Nephron progenitor cell (in vitro differentiated cells): ENCODE measurements at regions not wholly inside any gene's neighbourhood (a gene's known extent, or its start where the extent isn't known, plus 50 kb on each side); places are given as distances from the start of the nearest gene placed in this dataset.
"Not testable (repeated sequence)": the region's sequence is repeated elsewhere in the genome, so short reads cannot be mapped to it uniquely, and the experiment has no call there.

ENCODE experiments used
- DNase-seq: peaks from one replicate; pipeline ENCODE4 v3.0.0; 2021
- H3K27ac Mint-ChIP-seq: 2 replicates; pipeline ENCODE4 v1.8.0; 2021; ENCODE audit warnings: mild to moderate bottlenecking, moderate library complexity, mixed read lengths
- H3K27me3 Mint-ChIP-seq: 2 replicates; pipeline ENCODE4 v1.8.0; 2021; ENCODE audit warnings: mild to moderate bottlenecking, low read depth, mixed read lengths; ENCODE audit not compliant: poor library complexity
- H3K36me3 Mint-ChIP-seq: 2 replicates; pipeline ENCODE4 v1.8.0; 2021; ENCODE audit warnings: low read depth, mixed read lengths
- H3K4me1 Mint-ChIP-seq: 2 replicates; pipeline ENCODE4 v1.8.0; 2021; ENCODE audit warnings: mixed read lengths
- H3K4me3 Mint-ChIP-seq: 2 replicates; pipeline ENCODE4 v1.8.0; 2021; ENCODE audit warnings: mild to moderate bottlenecking, moderate library complexity, mixed read lengths
- H3K9me3 Mint-ChIP-seq: 2 replicates; pipeline ENCODE4 v1.8.0; 2021; ENCODE audit warnings: mild to moderate bottlenecking, moderate library complexity, mixed read lengths
- CTCF ChIP-seq: fragments of 200-600 bp; sonication (generic); IDR thresholded peaks from 2 replicates; pipeline ENCODE4 v1.5.0; 2021; ENCODE audit warnings: antibody characterized with exemption

GRCh38 chr4:169902658-169903345 lies 123.4 kb downstream of the MFAP3L start:
- no peak for TF ChIP-seq CTCF
- no peak for DNase-seq
- Mint-ChIP-seq H3K4me1 (no peaks in the 10 kb centered on the region), H3K27me3 (peaks cover 4% of the 10 kb centered on the region), H3K27ac (no peak overlapping the region), H3K4me3 (no peak overlapping the region), H3K36me3 (no peaks in the 10 kb centered on the region), H3K9me3 (peaks cover 3% of the 10 kb centered on the region)

GRCh38 chr4:169900241-169900845 lies 125.9 kb downstream of the MFAP3L start:
- no peaks in the 10 kb centered on the region for H3K36me3 Mint-ChIP-seq
- H3K4me1 Mint-ChIP-seq = no peaks in the 10 kb centered on the region
- no peak for TF ChIP-seq CTCF
- peaks cover 4% of the 10 kb centered on the region for H3K27me3 Mint-ChIP-seq
- H3K9me3 Mint-ChIP-seq = peaks cover 3% of the 10 kb centered on the region
- H3K27ac Mint-ChIP-seq = no peak overlapping the region
- no peak overlapping the region for H3K4me3 Mint-ChIP-seq
- DNase-seq = no peak

DNA sequence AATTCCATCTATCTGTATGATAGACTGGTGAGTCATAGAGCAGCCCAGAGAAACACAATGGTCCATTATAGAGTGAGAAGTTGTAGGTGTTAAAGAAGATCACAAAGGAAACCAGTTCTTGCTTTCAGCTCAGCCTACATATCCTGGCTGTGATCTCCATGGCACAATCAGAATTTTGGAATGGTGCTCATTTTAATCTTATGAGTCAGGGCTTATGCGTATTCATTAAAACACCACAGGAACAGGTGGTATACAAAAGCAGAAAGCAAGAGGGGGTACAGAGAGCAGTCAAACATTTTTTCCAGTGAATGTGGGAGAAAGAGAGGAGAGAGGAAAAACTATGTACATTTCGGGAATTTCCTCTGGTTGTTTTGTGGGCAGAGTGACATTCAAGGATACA lies 126.9 kb downstream of the MFAP3L start:
- Mint-ChIP-seq H3K4me1 (no peaks in the 10 kb centered on the region), H3K9me3 (peaks cover 3% of the 10 kb centered on the region), H3K27ac (no peak overlapping the region), H3K4me3 (no peak overlapping the region), H3K36me3 (no peaks in the 10 kb centered on the region), H3K27me3 (peaks cover 4% of the 10 kb centered on the region)
- no peak for TF ChIP-seq CTCF
- no peak for DNase-seq

DNA sequence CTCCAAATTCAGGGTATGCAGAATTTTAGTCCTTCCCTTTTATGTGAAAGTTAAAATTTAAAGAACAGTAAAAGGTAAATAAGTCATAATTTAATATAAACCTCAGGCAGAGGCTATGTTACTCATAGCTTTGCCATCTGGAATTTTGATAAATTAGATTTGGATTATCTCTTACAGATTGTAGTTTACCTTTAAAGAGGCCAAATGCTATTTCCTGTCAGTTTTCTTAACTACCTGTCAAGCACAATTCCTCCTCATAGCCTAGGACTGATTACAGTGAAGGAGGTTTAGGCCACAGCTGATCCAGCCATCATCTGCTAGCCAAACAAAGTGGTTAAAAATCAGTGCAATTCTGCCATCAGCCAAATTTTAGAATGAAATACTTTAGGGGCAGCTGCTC lies 128.1 kb downstream of the MFAP3L start:
- Mint-ChIP-seq H3K27me3 (peaks cover 4% of the 10 kb centered on the region), H3K27ac (no peak overlapping the region), H3K4me1 (no peaks in the 10 kb centered on the region), H3K9me3 (peaks cover 3% of the 10 kb centered on the region), H3K36me3 (no peaks in the 10 kb centered on the region), H3K4me3 (no peak overlapping the region)
- no peak for TF ChIP-seq CTCF
- DNase-seq = no peak

- DNase-seq, H3K36me3 Mint-ChIP-seq, H3K27ac Mint-ChIP-seq, H3K4me1 Mint-ChIP-seq, H3K4me3 Mint-ChIP-seq, H3K27me3 Mint-ChIP-seq, H3K9me3 Mint-ChIP-seq: not testable (repeated sequence)
Measured at GRCh38 chr4:169894767-169895166, 131.4 kb downstream of the MFAP3L start.

DNA sequence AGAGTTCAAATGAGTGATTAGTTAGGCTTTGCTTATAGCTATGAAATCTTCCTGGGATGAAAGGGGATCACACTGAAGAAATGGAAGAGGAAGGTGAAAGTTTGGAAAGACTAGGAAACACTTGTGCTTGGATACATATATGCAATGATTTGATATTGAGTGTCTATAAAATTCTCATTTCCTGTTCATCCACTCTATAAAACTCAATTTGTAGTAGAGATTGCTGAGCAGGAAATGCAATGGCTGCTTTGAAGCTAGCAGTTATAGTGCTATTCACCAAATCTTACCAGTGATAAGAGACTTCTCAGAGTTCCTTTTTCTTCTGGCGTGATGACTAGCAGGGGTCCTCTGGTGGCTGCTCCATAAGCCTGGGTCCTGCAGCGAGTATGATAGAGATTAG lies 128.1 kb upstream of the HPF1 start:
- Mint-ChIP-seq H3K4me1 (no peaks in the 10 kb centered on the region), H3K27me3 (peaks cover 5% of the 10 kb centered on the region), H3K36me3 (no peaks in the 10 kb centered on the region), H3K9me3 (peaks cover 6% of the 10 kb centered on the region), H3K27ac (no peak overlapping the region), H3K4me3 (no peak overlapping the region)
- no peak for DNase-seq
- no peak for TF ChIP-seq CTCF
